ENCODE measurements at regions not wholly inside any gene's neighbourhood (a gene's known extent, or its start where the extent isn't known, plus 50 kb on each side); places are given as distances from the start of the nearest gene placed in this dataset.

GRCh38 chr10:6751363-6751762 lies 171.3 kb upstream of the PRKCQ start:
- TF ChIP-seq POLR2A (IDR thresholded peaks at IDR 0.05), result no peak
- TF ChIP-seq, protein P1, sequence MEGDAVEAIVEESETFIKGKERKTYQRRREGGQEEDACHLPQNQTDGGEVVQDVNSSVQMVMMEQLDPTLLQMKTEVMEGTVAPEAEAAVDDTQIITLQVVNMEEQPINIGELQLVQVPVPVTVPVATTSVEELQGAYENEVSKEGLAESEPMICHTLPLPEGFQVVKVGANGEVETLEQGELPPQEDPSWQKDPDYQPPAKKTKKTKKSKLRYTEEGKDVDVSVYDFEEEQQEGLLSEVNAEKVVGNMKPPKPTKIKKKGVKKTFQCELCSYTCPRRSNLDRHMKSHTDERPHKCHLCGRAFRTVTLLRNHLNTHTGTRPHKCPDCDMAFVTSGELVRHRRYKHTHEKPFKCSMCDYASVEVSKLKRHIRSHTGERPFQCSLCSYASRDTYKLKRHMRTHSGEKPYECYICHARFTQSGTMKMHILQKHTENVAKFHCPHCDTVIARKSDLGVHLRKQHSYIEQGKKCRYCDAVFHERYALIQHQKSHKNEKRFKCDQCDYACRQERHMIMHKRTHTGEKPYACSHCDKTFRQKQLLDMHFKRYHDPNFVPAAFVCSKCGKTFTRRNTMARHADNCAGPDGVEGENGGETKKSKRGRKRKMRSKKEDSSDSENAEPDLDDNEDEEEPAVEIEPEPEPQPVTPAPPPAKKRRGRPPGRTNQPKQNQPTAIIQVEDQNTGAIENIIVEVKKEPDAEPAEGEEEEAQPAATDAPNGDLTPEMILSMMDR (IDR thresholded peaks at IDR 0.05), result no peak

All from transverse colon (tissue), 3 donors.